Hepatocyte (in vitro differentiated cells): ENCODE measurements at regions not wholly inside any gene's neighbourhood (a gene's known extent, or its start where the extent isn't known, plus 50 kb on each side); places are given as distances from the start of the nearest gene placed in this dataset.

ENCODE experiments used
- EZH2 ChIP-seq: fragments of 200-600 bp; sonication (generic); IDR thresholded peaks from 2 replicates; pipeline ENCODE4 v1.6.1; 2016; ENCODE audit warnings: antibody characterized with exemption, mild to moderate bottlenecking, borderline replicate concordance
- TF ChIP-seq, protein P1 (sequence below): fragments of 200-600 bp; sonication (generic); IDR thresholded peaks from 2 replicates; pipeline ENCODE4 v1.5.1; 2016; ENCODE audit warnings: antibody characterized with exemption, mild to moderate bottlenecking; ENCODE audit not compliant: poor library complexity

DNA sequence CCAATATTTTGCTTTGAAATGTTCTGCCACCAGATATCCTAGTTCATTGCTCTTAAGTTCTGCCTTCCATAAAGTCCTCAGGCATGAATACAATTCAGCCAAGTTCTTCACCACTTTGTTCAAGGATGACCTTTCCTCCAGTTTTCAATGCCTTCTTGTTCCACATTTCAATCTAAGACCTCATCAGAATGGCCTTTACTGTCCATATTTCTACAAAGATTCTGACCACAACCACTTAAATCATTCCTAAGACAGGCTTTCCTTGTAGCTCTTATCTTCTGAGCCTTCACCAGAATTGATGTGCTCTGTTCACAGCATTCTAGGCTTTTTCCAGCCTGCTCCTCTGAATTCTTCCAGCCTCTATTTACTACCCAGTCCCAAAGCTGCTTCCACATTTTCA, 319.0 kb downstream of the HACE1 start:
- TF ChIP-seq, protein P1, sequence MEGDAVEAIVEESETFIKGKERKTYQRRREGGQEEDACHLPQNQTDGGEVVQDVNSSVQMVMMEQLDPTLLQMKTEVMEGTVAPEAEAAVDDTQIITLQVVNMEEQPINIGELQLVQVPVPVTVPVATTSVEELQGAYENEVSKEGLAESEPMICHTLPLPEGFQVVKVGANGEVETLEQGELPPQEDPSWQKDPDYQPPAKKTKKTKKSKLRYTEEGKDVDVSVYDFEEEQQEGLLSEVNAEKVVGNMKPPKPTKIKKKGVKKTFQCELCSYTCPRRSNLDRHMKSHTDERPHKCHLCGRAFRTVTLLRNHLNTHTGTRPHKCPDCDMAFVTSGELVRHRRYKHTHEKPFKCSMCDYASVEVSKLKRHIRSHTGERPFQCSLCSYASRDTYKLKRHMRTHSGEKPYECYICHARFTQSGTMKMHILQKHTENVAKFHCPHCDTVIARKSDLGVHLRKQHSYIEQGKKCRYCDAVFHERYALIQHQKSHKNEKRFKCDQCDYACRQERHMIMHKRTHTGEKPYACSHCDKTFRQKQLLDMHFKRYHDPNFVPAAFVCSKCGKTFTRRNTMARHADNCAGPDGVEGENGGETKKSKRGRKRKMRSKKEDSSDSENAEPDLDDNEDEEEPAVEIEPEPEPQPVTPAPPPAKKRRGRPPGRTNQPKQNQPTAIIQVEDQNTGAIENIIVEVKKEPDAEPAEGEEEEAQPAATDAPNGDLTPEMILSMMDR = no peak
- TF ChIP-seq EZH2 = no peak
